ENCODE measurements at regions not wholly inside any gene's neighbourhood (a gene's known extent, or its start where the extent isn't known, plus 50 kb on each side); places are given as distances from the start of the nearest gene placed in this dataset.

DNA sequence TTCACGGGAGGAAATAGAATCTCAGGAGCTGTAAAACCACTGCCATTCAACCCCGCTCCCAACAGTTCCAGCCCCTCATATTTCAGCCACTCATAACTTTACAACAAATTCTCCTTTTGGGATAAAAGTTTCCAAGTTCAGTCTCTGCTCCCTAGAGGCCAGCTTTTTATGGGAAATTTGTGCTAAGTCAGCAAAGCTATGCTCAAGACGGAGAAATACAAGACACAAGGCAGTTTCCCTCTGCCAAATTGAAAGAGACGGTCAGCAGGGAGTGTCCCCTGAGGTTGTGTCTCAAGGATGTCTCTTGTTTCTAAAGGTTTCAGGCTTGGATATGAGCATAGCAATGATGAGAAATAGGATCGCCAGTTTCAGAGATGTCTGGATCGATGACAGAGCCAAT, 608.6 kb downstream of the CCDC171 start:
- Histone ChIP-seq H3K27ac (no peak overlapping the region), H3K27me3 (no peaks in the 10 kb centered on the region), H3K9me3 (no peaks in the 10 kb centered on the region), H3K4me1 (no peaks in the 10 kb centered on the region), H3K4me3 (no peak overlapping the region), H3K36me3 (no peaks in the 10 kb centered on the region)
- intact Hi-C loops (cut with DNase I; ENCODE audit: low total_unique reads): no loop called here
- TF ChIP-seq POLR2A (IDR thresholded peaks at IDR 0.05): no peak
- TF ChIP-seq, protein P1, sequence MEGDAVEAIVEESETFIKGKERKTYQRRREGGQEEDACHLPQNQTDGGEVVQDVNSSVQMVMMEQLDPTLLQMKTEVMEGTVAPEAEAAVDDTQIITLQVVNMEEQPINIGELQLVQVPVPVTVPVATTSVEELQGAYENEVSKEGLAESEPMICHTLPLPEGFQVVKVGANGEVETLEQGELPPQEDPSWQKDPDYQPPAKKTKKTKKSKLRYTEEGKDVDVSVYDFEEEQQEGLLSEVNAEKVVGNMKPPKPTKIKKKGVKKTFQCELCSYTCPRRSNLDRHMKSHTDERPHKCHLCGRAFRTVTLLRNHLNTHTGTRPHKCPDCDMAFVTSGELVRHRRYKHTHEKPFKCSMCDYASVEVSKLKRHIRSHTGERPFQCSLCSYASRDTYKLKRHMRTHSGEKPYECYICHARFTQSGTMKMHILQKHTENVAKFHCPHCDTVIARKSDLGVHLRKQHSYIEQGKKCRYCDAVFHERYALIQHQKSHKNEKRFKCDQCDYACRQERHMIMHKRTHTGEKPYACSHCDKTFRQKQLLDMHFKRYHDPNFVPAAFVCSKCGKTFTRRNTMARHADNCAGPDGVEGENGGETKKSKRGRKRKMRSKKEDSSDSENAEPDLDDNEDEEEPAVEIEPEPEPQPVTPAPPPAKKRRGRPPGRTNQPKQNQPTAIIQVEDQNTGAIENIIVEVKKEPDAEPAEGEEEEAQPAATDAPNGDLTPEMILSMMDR (IDR thresholded peaks at IDR 0.05): no peak
- no peak for DNase-seq

DNA sequence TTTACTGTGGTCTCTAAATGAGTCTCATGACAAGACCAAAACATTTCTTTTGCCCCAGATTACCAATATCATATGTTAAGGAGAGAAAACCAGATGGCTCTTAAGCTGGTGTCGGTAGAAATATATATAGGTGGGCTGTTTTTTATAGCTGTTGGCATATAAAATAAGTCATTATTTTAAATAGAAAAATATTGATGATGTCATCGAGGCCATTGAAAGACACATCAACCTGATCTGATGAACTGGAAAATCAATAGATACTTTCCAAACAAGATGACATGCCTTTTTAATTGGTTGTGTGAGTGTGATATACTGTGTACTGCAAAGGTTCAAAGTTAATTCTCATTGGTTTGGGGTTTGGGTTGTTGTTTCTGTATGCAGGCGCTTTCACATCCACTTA, 617.3 kb downstream of the CCDC171 start:
- Histone ChIP-seq H3K27me3 (no peaks in the 10 kb centered on the region), H3K4me1 (peaks cover 0 to 4% of the 10 kb centered on the region in 2 donors), H3K27ac (no peak overlapping the region), H3K9me3 (no peaks in the 10 kb centered on the region), H3K36me3 (no peaks in the 10 kb centered on the region), H3K4me3 (no peak overlapping the region)
- DNase-seq: no peak
- intact Hi-C loops (cut with DNase I; ENCODE audit: low total_unique reads): no loop called here
- TF ChIP-seq, protein P1 (IDR thresholded peaks at IDR 0.05): no peak
- no peak for TF ChIP-seq POLR2A (IDR thresholded peaks at IDR 0.05)

DNA sequence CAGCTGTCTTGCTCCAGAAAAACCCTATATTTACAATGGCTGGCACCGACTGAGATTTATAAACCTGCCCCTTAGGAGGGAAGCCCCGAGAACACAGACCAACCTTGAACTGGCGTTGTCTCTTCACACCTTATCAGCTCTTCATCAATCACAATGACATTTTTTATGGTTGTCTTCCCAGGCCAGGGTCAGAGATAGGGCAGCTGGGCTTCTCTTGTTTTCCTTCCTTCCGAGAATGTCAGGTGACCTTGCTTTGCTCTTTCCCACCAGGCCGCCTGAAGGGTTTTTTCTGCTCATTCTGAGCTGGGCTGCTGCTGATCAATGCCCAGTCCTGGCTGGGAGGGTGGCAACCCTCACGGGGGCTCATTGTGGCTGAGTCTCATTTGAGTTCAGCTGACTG, 619.1 kb downstream of the CCDC171 start:
- H3K4me3 ChIP-seq: no peak overlapping the region
- no peak for DNase-seq
- no peaks in the 10 kb centered on the region for H3K9me3 ChIP-seq
- H3K27ac ChIP-seq: peak overlapping the region; percentile 45 to 65
- no peaks in the 10 kb centered on the region for H3K36me3 ChIP-seq
- no peaks in the 10 kb centered on the region for H3K27me3 ChIP-seq
- intact Hi-C loops (cut with DNase I; ENCODE audit: low total_unique reads): no loop called here
- no peak for TF ChIP-seq POLR2A (IDR thresholded peaks at IDR 0.05)
- TF ChIP-seq, protein P1 (IDR thresholded peaks at IDR 0.05): no peak
- H3K4me1 ChIP-seq: peaks cover 0 to 4% of the 10 kb centered on the region in 2 donors

DNA sequence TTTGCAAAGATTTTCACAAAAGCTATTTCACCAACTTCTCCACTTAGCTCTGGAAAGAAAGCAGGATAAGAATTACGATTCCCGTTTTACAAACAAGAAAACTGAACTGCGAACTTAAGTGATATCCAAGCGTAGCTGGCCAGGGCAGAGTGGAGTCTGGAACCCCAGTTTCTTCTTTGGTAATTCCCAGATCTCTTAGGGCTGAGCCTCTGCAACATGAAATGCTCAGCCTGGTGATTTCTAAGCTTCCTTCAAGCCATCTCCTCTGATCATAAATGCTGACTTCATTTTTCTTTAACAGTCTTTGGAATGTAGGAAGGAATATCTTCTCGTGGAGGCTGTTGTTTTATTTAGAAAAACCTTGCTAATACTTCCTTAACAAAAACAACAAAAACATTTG, 620.0 kb downstream of the CCDC171 start:
- H3K9me3 ChIP-seq: no peaks in the 10 kb centered on the region
- H3K4me1 ChIP-seq: peaks cover 0 to 4% of the 10 kb centered on the region in 2 donors
- no peak for DNase-seq
- TF ChIP-seq, protein P1 (IDR thresholded peaks at IDR 0.05): no peak
- TF ChIP-seq POLR2A (IDR thresholded peaks at IDR 0.05): no peak
- intact Hi-C loops (cut with DNase I; ENCODE audit: low total_unique reads): no loop called here
- peak overlapping the region; percentile 45 to 65 for H3K27ac ChIP-seq
- H3K27me3 ChIP-seq: no peaks in the 10 kb centered on the region
- H3K4me3 ChIP-seq: no peak overlapping the region
- no peaks in the 10 kb centered on the region for H3K36me3 ChIP-seq

DNA sequence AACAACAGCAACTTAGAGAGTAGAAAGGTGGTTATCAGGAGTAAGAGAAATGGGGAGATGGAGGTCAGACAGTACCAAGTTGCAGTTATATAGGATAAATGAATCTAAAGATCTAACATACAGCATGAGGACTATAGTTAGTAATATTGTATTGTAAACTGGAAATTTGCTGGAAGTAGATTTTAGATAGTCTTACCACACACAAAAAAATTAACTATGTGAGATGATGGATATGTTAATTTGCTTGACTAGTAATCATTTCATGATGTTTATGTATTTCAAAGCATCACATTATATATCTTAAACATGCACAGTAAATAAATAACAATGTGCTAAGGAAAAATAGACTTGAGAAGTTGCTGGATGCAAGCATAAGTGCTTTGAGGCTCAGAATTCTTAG, 622.1 kb downstream of the CCDC171 start:
- intact Hi-C loops (cut with DNase I; ENCODE audit: low total_unique reads): no loop called here
- TF ChIP-seq, protein P1 (IDR thresholded peaks at IDR 0.05): no peak
- TF ChIP-seq POLR2A (IDR thresholded peaks at IDR 0.05): no peak
- DNase-seq: no peak
- Histone ChIP-seq H3K27me3 (no peaks in the 10 kb centered on the region), H3K4me1 (peaks cover 0 to 4% of the 10 kb centered on the region in 2 donors), H3K27ac (no peak overlapping the region), H3K9me3 (no peaks in the 10 kb centered on the region), H3K4me3 (no peak overlapping the region), H3K36me3 (no peaks in the 10 kb centered on the region)
